ENCODE measurements at regions not wholly inside any gene's neighbourhood (a gene's known extent, or its start where the extent isn't known, plus 50 kb on each side); places are given as distances from the start of the nearest gene placed in this dataset.
"Not testable (repeated sequence)": the region's sequence is repeated elsewhere in the genome, so short reads cannot be mapped to it uniquely, and the experiment has no call there.

DNA sequence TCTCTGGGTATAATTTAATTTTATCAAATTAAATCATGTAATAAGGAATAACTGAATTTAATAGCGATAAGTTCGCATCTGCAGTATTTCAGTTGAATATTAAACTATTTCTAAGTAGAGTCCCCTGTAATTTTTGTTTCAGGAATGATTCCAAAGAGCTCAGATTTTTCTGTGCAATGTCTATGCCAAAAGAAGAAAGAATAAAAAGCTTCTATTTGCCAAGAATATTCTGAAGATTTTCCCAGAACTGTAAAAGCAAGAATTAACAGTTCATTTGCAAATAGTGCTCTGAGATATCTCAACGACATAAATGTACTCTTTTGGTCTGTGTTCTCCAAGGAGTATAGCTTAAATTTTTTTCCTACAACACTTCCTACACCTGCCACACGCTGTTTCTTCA, 1242.8 kb upstream of the DIAPH2 start:
- Mint-ChIP-seq H3K36me3 (ENCODE audit: unreplicated experiment) (no peaks in the 10 kb centered on the region), H3K27me3 (ENCODE audit: unreplicated experiment) (no peaks in the 10 kb centered on the region), H3K27ac (ENCODE audit: unreplicated experiment) (no peak overlapping the region), H3K4me3 (ENCODE audit: unreplicated experiment) (no peak overlapping the region), H3K4me1 (ENCODE audit: low read depth, unreplicated experiment) (no peaks in the 10 kb centered on the region), H3K9me3 (ENCODE audit: unreplicated experiment) (no peaks in the 10 kb centered on the region)
- DNase-seq, result no peak
- TF ChIP-seq, protein P1, sequence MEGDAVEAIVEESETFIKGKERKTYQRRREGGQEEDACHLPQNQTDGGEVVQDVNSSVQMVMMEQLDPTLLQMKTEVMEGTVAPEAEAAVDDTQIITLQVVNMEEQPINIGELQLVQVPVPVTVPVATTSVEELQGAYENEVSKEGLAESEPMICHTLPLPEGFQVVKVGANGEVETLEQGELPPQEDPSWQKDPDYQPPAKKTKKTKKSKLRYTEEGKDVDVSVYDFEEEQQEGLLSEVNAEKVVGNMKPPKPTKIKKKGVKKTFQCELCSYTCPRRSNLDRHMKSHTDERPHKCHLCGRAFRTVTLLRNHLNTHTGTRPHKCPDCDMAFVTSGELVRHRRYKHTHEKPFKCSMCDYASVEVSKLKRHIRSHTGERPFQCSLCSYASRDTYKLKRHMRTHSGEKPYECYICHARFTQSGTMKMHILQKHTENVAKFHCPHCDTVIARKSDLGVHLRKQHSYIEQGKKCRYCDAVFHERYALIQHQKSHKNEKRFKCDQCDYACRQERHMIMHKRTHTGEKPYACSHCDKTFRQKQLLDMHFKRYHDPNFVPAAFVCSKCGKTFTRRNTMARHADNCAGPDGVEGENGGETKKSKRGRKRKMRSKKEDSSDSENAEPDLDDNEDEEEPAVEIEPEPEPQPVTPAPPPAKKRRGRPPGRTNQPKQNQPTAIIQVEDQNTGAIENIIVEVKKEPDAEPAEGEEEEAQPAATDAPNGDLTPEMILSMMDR (IDR thresholded peaks at IDR 0.05; ENCODE audit: partially characterized antibody, unreplicated experiment), result no peak

DNA sequence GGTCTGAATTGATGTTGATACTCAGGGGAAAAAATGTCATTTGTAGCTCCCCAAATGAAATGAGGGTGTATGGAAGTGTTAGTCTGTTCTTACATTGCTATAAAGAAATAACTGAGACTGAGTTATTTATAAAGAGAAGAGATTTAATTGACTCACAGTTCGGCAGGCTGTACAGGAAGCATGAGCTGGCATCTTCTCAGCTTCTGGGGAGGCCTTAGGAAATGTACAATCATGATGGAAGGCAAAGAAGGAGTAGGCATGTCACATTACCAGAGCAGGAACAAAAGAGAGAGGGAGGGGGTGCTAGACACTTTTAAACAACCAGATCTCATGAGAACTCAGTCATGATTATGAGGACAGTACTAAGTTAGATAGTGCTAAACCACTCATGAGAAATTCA, 1199.9 kb upstream of the DIAPH2 start:
- no peak overlapping the region for H3K27ac Mint-ChIP-seq (ENCODE audit: unreplicated experiment)
- H3K36me3 Mint-ChIP-seq (ENCODE audit: unreplicated experiment), result no peaks in the 10 kb centered on the region
- no peaks in the 10 kb centered on the region for H3K27me3 Mint-ChIP-seq (ENCODE audit: unreplicated experiment)
- H3K4me3 Mint-ChIP-seq (ENCODE audit: unreplicated experiment), result no peak overlapping the region
- DNase-seq, result no peak
- TF ChIP-seq, protein P1 (IDR thresholded peaks at IDR 0.05; ENCODE audit: partially characterized antibody, unreplicated experiment), result no peak
- no peaks in the 10 kb centered on the region for H3K9me3 Mint-ChIP-seq (ENCODE audit: unreplicated experiment)
- no peaks in the 10 kb centered on the region for H3K4me1 Mint-ChIP-seq (ENCODE audit: low read depth, unreplicated experiment)

DNA sequence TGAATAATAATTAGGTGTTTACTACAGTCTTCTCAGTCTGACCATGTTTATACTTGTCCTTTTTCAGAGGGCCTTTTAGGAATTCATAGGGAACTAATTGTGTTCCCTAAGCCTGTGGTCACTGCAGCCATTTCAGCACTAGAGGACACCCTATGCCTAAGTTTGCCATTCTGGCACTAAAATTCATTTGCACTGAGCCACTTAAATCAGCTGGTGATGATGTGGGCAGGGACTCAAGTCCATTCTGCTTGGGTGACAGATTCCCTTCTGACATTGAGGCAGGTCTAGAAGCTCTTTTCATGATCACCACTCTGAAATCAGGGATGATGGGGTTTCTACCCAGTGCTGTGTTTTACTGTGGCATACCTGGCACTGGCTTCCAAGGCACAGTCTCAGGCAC, 1178.9 kb upstream of the DIAPH2 start:
- TF ChIP-seq, protein P1 (IDR thresholded peaks at IDR 0.05; ENCODE audit: partially characterized antibody, unreplicated experiment), result no peak
- no peaks in the 10 kb centered on the region for H3K9me3 Mint-ChIP-seq (ENCODE audit: unreplicated experiment)
- H3K4me1 Mint-ChIP-seq (ENCODE audit: low read depth, unreplicated experiment), result no peaks in the 10 kb centered on the region
- DNase-seq, result no peak
- no peaks in the 10 kb centered on the region for H3K36me3 Mint-ChIP-seq (ENCODE audit: unreplicated experiment)
- no peak overlapping the region for H3K27ac Mint-ChIP-seq (ENCODE audit: unreplicated experiment)
- no peaks in the 10 kb centered on the region for H3K27me3 Mint-ChIP-seq (ENCODE audit: unreplicated experiment)
- no peak overlapping the region for H3K4me3 Mint-ChIP-seq (ENCODE audit: unreplicated experiment)

DNA sequence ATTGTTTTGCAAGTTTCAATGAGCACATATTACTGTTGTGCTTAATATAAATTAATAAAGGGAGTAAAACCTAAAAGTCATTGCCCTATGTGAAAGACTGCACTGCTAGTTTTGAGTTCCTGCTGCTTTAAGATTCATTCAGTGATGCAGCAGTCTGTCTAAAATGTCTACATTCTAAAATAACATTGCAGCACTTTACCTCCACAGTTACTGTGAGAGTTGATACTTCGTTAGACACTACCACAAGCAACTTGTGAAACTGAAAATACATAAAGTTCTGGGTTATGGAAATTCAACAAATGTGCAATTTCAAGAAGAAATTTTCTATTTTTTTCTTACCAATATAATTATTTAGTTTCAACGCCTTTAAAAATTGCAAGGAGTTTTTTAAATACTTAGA, 1175.2 kb upstream of the DIAPH2 start:
- H3K9me3 Mint-ChIP-seq (ENCODE audit: unreplicated experiment), result no peaks in the 10 kb centered on the region
- H3K27ac Mint-ChIP-seq (ENCODE audit: unreplicated experiment), result no peak overlapping the region
- no peaks in the 10 kb centered on the region for H3K36me3 Mint-ChIP-seq (ENCODE audit: unreplicated experiment)
- H3K27me3 Mint-ChIP-seq (ENCODE audit: unreplicated experiment), result no peaks in the 10 kb centered on the region
- TF ChIP-seq, protein P1 (IDR thresholded peaks at IDR 0.05; ENCODE audit: partially characterized antibody, unreplicated experiment), result no peak
- DNase-seq, result no peak
- no peak overlapping the region for H3K4me3 Mint-ChIP-seq (ENCODE audit: unreplicated experiment)
- no peaks in the 10 kb centered on the region for H3K4me1 Mint-ChIP-seq (ENCODE audit: low read depth, unreplicated experiment)

DNA sequence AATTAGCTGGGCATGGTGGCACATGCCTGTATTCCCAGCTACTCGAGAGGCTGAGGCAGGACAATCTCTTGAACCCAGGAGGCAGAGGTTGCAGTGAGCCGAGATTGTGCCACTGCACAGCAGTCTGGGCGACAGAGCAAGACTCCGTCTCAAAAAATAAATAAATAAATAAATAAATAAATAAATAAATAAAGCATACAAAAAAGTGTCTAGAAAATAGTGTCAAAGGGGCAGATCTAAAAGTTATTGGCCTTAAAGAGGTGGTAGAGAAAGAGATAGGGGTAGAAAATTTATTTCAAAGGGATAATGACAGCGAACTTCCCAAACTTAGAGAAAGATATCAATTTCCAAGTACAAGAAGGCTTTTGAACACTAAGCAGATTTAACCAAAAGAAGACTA, 1160.6 kb upstream of the DIAPH2 start:
- H3K27me3 Mint-ChIP-seq (ENCODE audit: unreplicated experiment); H3K9me3 Mint-ChIP-seq (ENCODE audit: unreplicated experiment): not testable (repeated sequence)

DNA sequence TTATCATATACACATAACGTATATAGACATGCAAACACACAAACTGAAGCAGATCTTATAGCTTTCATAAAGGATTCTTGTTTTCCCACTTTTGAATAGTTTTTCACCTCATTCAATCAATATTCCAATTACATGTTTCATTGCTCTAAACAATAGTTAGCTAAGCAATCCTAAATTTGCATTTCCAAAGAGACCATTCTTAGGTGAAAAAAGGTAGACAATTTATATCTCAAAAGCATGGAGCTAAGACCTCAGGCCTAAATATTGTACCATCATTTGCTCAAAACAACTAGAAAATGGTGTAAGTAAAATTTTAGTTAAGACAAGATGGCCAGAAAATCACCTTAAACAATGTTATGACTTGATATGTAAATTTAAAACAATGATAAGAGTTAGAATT, 1148.5 kb upstream of the DIAPH2 start:
- no peak overlapping the region for H3K27ac Mint-ChIP-seq (ENCODE audit: unreplicated experiment)
- H3K36me3 Mint-ChIP-seq (ENCODE audit: unreplicated experiment), result no peaks in the 10 kb centered on the region
- H3K4me3 Mint-ChIP-seq (ENCODE audit: unreplicated experiment), result no peak overlapping the region
- no peak for DNase-seq
- peaks cover 2% of the 10 kb centered on the region for H3K4me1 Mint-ChIP-seq (ENCODE audit: low read depth, unreplicated experiment)
- H3K9me3 Mint-ChIP-seq (ENCODE audit: unreplicated experiment), result no peaks in the 10 kb centered on the region
- H3K27me3 Mint-ChIP-seq (ENCODE audit: unreplicated experiment), result no peaks in the 10 kb centered on the region
- TF ChIP-seq, protein P1 (IDR thresholded peaks at IDR 0.05; ENCODE audit: partially characterized antibody, unreplicated experiment), result no peak

More for the DNA sequence above, 1160.6 kb upstream of the DIAPH2 start:
- H3K4me1 Mint-ChIP-seq (ENCODE audit: low read depth, unreplicated experiment); H3K27ac Mint-ChIP-seq (ENCODE audit: unreplicated experiment); H3K36me3 Mint-ChIP-seq (ENCODE audit: unreplicated experiment); H3K4me3 Mint-ChIP-seq (ENCODE audit: unreplicated experiment); DNase-seq: not testable (repeated sequence)

Data from glutamatergic neuron (in vitro differentiated cells).